CD14-positive monocyte (primary cell): ENCODE measurements at regions not wholly inside any gene's neighbourhood (a gene's known extent, or its start where the extent isn't known, plus 50 kb on each side); places are given as distances from the start of the nearest gene placed in this dataset.
"Not testable (repeated sequence)": the region's sequence is repeated elsewhere in the genome, so short reads cannot be mapped to it uniquely, and the experiment has no call there.

ENCODE experiments used
- DNase-seq, 3 donors: peaks; one replicate each; pipeline ENCODE4 v3.0.0-alpha.2; 2011 to 2022
- H2AFZ ChIP-seq: 2 replicates; pipeline ENCODE4 v1.6.0; 2012; ENCODE audit warnings: mild to moderate bottlenecking, low read depth, low read length, inconsistent platforms; ENCODE audit not compliant: insufficient read depth, poor library complexity, severe bottlenecking
- H3K27ac ChIP-seq, 2 donors: 1 replicate in 1 of 2; 2 replicates in 1 of 2; pipeline ENCODE4 v1.5.1; 2012 to 2013; ENCODE audit warnings: low read length in 2 of 2, control low read depth in 1 of 2, inconsistent platforms in 1 of 2, low read depth in 1 of 2, mild to moderate bottlenecking in 1 of 2
- H3K27me3 ChIP-seq, 2 donors: one replicate each; pipeline versions ENCODE4 v1.6.0 to v1.6.1; 2011 to 2013; ENCODE audit warnings: low read length in 2 of 2; ENCODE audit not compliant: control insufficient read depth in 2 of 2, insufficient read depth in 2 of 2
- H3K36me3 ChIP-seq, 2 donors: replicated peaks in 1 of 2; 1 replicate in 1 of 2; 2 replicates in 1 of 2; pipeline versions ENCODE4 v1.5.1 to v1.6.1; 2012 to 2013; ENCODE audit warnings: low read length in 2 of 2, control low read depth in 1 of 2, inconsistent platforms in 1 of 2, mild to moderate bottlenecking in 1 of 2; ENCODE audit not compliant: insufficient read depth in 2 of 2, control insufficient read depth in 1 of 2
- H3K4me1 ChIP-seq, 2 donors: 1 replicate in 1 of 2; 2 replicates in 1 of 2; pipeline versions ENCODE4 v1.5.1 to v1.6.1; 2012 to 2013; ENCODE audit warnings: low read length in 2 of 2, control low read depth in 1 of 2, inconsistent platforms in 1 of 2, mild to moderate bottlenecking in 1 of 2, moderate library complexity in 1 of 2; ENCODE audit not compliant: insufficient read depth in 2 of 2, control insufficient read depth in 1 of 2
- H3K4me2 ChIP-seq: replicated peaks from 2 replicates; pipeline ENCODE3; 2012; ENCODE audit warnings: low read length, moderate library complexity, mild to moderate bottlenecking; ENCODE audit not compliant: poor library complexity, severe bottlenecking; ENCODE audit errors: extremely low read depth
- H3K4me3 ChIP-seq, 3 experiments: fragments of 200-600 bp in 1 of 3; sonication (generic) in 1 of 3; replicated peaks in 1 of 3; 1 replicate in 2 of 3; 2 replicates in 1 of 3; pipeline ENCODE4 v1.5.1; 2011 to 2013; ENCODE audit warnings: low read length in 3 of 3, mild to moderate bottlenecking in 3 of 3, control low read depth in 2 of 3, low read depth in 2 of 3, inconsistent platforms in 1 of 3, moderate library complexity in 1 of 3
- H3K79me2 ChIP-seq: 2 replicates; pipeline ENCODE4 v1.6.0; 2012; ENCODE audit warnings: mild to moderate bottlenecking, control low read depth, inconsistent platforms, low read length, moderate library complexity; ENCODE audit not compliant: insufficient read depth
- H3K9ac ChIP-seq: 2 replicates; pipeline ENCODE4 v1.6.0; 2017; ENCODE audit warnings: low read length, mild to moderate bottlenecking; ENCODE audit not compliant: insufficient read depth, poor library complexity, severe bottlenecking
- H3K9me3 ChIP-seq, 2 donors: replicated peaks in 1 of 2; 1 replicate in 1 of 2; 2 replicates in 1 of 2; pipeline versions ENCODE4 v1.5.1 to v1.6.1; 2012 to 2013; ENCODE audit warnings: low read length in 2 of 2, control low read depth in 1 of 2; ENCODE audit not compliant: control insufficient read depth in 1 of 2, insufficient read depth in 1 of 2
- H4K20me1 ChIP-seq: 2 replicates; pipeline ENCODE4 v1.6.0; 2012; ENCODE audit warnings: mild to moderate bottlenecking, low read length, control low read depth, moderate library complexity; ENCODE audit not compliant: insufficient read depth
- H3K27ac Mint-ChIP-seq, 7 donors: one replicate each; pipeline ENCODE4 v1.8.0; 2020; ENCODE audit warnings: mild to moderate bottlenecking in 7 of 7, mixed read lengths in 7 of 7, moderate library complexity in 6 of 7, inconsistent platforms in 2 of 7
- H3K27me3 Mint-ChIP-seq, 3 donors: one replicate each; pipeline ENCODE4 v1.8.0; 2021 to 2022; ENCODE audit warnings: low read depth in 3 of 3, mild to moderate bottlenecking in 3 of 3, mixed read lengths in 3 of 3, moderate library complexity in 3 of 3, inconsistent platforms in 1 of 3
- H3K36me3 Mint-ChIP-seq, 2 donors: one replicate each; pipeline ENCODE4 v1.8.0; 2020; ENCODE audit warnings: mixed read lengths in 2 of 2, inconsistent platforms in 1 of 2, mild to moderate bottlenecking in 1 of 2
- H3K4me1 Mint-ChIP-seq: one replicate; pipeline ENCODE4 v1.8.0; 2020; ENCODE audit warnings: mild to moderate bottlenecking, mixed read lengths
- H3K4me3 Mint-ChIP-seq, 2 donors: one replicate each; pipeline ENCODE4 v1.8.0; 2020; ENCODE audit warnings: mild to moderate bottlenecking in 2 of 2, mixed read lengths in 2 of 2, moderate library complexity in 1 of 2
- H3K9me3 Mint-ChIP-seq, 7 donors: one replicate each; pipeline ENCODE4 v1.8.0; 2020 to 2022; ENCODE audit warnings: mixed read lengths in 7 of 7, mild to moderate bottlenecking in 6 of 7, moderate library complexity in 6 of 7, inconsistent platforms in 2 of 7
- WGBS: methylation state at CpG from one replicate; pipeline ENCODE4 v1.1.5; 2013; ENCODE audit warnings: missing lambda C conversion rate; ENCODE audit not compliant: insufficient coverage; 5-methylcytosine and 5-hydroxymethylcytosine counted together
- intact Hi-C, 2 donors: fragments of 100-400 bp; cut with micrococcal nuclease; formaldehyde crosslinking; loops; one replicate each; pipeline versions ENCODE4 v1.15.0 to v1.15.1; 2023
- TF ChIP-seq, protein P1 (sequence below): fragments of 200-600 bp; IDR thresholded peaks from one replicate; pipeline ENCODE4 v1.8.0; 2022; ENCODE audit warnings: antibody characterized with exemption, mild to moderate bottlenecking

DNA sequence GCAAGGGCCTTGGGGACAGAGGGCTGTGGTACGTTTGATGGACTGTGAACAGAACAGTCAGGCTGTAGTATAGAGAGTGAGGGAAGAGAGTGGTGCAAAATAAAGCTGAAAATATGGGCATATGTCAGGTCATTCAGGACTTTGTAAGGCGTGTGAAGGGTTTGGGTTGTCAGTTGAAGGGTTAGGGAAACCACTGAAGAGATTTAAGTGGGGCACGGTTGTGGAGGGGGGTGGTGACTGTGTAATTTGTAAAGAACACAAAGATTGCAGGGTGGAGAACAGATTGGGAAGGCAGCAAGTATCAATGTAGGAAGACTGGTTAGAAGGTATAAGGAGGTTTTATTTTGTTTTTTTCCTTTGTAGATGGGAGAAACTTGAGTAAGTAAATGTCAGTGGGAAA lies 349.8 kb downstream of the DLEU7 start:
- H3K4me2 ChIP-seq, result peak overlapping the region; percentile 28
- H3K27me3 ChIP-seq, result no peaks in the 10 kb centered on the region
- intact Hi-C loops, result no loop called here
- no peaks in the 10 kb centered on the region for H3K79me2 ChIP-seq
- TF ChIP-seq, protein P1, sequence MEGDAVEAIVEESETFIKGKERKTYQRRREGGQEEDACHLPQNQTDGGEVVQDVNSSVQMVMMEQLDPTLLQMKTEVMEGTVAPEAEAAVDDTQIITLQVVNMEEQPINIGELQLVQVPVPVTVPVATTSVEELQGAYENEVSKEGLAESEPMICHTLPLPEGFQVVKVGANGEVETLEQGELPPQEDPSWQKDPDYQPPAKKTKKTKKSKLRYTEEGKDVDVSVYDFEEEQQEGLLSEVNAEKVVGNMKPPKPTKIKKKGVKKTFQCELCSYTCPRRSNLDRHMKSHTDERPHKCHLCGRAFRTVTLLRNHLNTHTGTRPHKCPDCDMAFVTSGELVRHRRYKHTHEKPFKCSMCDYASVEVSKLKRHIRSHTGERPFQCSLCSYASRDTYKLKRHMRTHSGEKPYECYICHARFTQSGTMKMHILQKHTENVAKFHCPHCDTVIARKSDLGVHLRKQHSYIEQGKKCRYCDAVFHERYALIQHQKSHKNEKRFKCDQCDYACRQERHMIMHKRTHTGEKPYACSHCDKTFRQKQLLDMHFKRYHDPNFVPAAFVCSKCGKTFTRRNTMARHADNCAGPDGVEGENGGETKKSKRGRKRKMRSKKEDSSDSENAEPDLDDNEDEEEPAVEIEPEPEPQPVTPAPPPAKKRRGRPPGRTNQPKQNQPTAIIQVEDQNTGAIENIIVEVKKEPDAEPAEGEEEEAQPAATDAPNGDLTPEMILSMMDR, result no peak
- Mint-ChIP-seq H3K4me1 (no peaks in the 10 kb centered on the region), H3K9me3 (peaks cover 0 to 3% (median 0%) of the 10 kb centered on the region in 7 donors), H3K27ac (no peak overlapping the region), H3K36me3 (no peaks in the 10 kb centered on the region), H3K27me3 (peaks cover 0 to 2% (median 0%) of the 10 kb centered on the region in 3 donors), H3K4me3 (no peak overlapping the region)
- H3K9me3 ChIP-seq, result no peaks in the 10 kb centered on the region
- no peaks in the 10 kb centered on the region for H3K36me3 ChIP-seq
- H3K27ac ChIP-seq, result no peak overlapping the region
- H3K9ac ChIP-seq, result no peak overlapping the region
- DNase-seq, result no peak
- WGBS, result 86% methylated on average over 3 of the region's 3 CpGs
- peaks cover 13 to 16% of the 10 kb centered on the region in 2 donors for H3K4me1 ChIP-seq
- H2AFZ ChIP-seq, result no peak overlapping the region
- no peak overlapping the region for H3K4me3 ChIP-seq
- no peaks in the 10 kb centered on the region for H4K20me1 ChIP-seq

DNA sequence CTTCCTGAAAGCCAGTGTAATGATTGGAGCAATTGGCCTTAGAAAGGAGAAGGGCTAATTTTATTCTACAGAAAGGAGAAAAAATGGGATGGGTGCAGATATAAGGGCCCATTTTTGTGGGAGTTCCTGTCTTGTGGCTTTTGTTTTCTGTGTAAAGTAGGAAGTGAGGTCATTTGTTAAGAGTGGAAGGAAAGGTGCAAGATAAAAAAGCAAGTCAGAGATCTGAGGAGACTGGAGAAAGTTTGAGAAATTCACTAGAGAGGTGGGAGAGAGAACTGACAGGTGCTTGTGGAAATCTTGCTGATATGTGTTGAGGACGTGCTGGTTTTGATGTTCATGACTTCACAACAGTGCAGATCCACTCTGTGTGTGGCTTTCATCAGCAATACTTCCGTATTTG lies 349.4 kb downstream of the DLEU7 start:
- H3K27me3 ChIP-seq, result no peaks in the 10 kb centered on the region
- peak overlapping the region; percentile 28 for H3K4me2 ChIP-seq
- Mint-ChIP-seq H3K4me3 (no peak overlapping the region), H3K27me3 (peaks cover 0 to 2% (median 0%) of the 10 kb centered on the region in 3 donors), H3K4me1 (no peaks in the 10 kb centered on the region), H3K9me3 (peaks cover 0 to 3% (median 0%) of the 10 kb centered on the region in 7 donors), H3K36me3 (no peaks in the 10 kb centered on the region), H3K27ac (no peak overlapping the region)
- no peak overlapping the region for H3K9ac ChIP-seq
- H3K4me3 ChIP-seq, result peak overlapping the region in 1 of 3 experiments; percentile 3
- WGBS, result 73% methylated on average over 2 of the region's 2 CpGs
- no peaks in the 10 kb centered on the region for H4K20me1 ChIP-seq
- H3K79me2 ChIP-seq, result no peaks in the 10 kb centered on the region
- no peak for DNase-seq
- intact Hi-C loops, result no loop called here
- TF ChIP-seq, protein P1, result no peak
- no peaks in the 10 kb centered on the region for H3K9me3 ChIP-seq
- peaks cover 13 to 16% of the 10 kb centered on the region in 2 donors for H3K4me1 ChIP-seq
- no peak overlapping the region for H2AFZ ChIP-seq
- H3K36me3 ChIP-seq, result no peaks in the 10 kb centered on the region
- H3K27ac ChIP-seq, result no peak overlapping the region

DNA sequence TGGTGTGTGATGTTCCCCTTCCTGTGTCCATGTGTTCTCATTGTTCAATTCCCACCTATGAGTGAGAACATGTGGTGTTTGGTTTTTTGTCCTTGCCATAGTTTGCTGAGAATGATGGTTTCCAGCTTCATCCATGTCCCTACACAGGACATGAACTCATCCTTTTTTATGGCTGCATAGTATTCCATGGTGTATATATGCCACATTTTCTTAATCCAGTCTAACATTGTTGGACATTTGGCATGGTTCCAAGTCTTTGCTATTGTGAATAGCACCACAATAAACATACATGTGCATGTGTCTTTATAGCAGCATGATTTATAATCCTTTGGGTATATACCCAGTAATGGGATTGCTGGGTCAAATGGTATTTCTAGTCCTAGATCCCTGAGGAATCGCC lies 340.3 kb downstream of the DLEU7 start:
- WGBS, result no CpG with 5 or more reads among the region's 1 CpG
- H3K27me3 Mint-ChIP-seq, H3K4me3 ChIP-seq, H3K4me1 ChIP-seq, H3K9me3 ChIP-seq, H4K20me1 ChIP-seq, H3K27ac ChIP-seq, H3K4me2 ChIP-seq, H3K4me1 Mint-ChIP-seq, H3K36me3 Mint-ChIP-seq, intact Hi-C loops, H3K36me3 ChIP-seq, H3K9ac ChIP-seq, H3K4me3 Mint-ChIP-seq, H3K27ac Mint-ChIP-seq, H3K79me2 ChIP-seq, H3K27me3 ChIP-seq, H2AFZ ChIP-seq, DNase-seq: not testable (repeated sequence)
- peaks cover under 1 to 11% (median 7%) of the 10 kb centered on the region in 7 donors for H3K9me3 Mint-ChIP-seq
